ENCODE measurements at regions not wholly inside any gene's neighbourhood (a gene's known extent, or its start where the extent isn't known, plus 50 kb on each side); places are given as distances from the start of the nearest gene placed in this dataset.

- Histone ChIP-seq H3K4me1 (ENCODE audit: insufficient read depth, low read length, poor library complexity, severe bottlenecking) (no peaks in the 10 kb centered on the region), H3K4me2 (ENCODE audit: low read depth, low read length, poor library complexity, severe bottlenecking) (no peak overlapping the region), H3K27me3 (ENCODE audit: insufficient read depth, low read length, poor library complexity, severe bottlenecking) (no peaks in the 10 kb centered on the region), H3K9me3 (ENCODE audit: insufficient read depth, low read depth, low read length) (no peaks in the 10 kb centered on the region), H4K20me1 (ENCODE audit: insufficient read depth, low read length, poor library complexity, severe bottlenecking) (no peaks in the 10 kb centered on the region), H3F3A (ENCODE audit: low read depth) (no peaks in the 10 kb centered on the region), H3K9me2 (replicated peaks; ENCODE audit: low read depth, low read length) (no peaks in the 10 kb centered on the region), H3K4me3 (ENCODE audit: low read length, poor library complexity, severe bottlenecking) (no peak overlapping the region), H2AFZ (ENCODE audit: low read length) (no peak overlapping the region), H3K36me3 (ENCODE audit: insufficient read depth, low read length) (no peaks in the 10 kb centered on the region), H3K79me2 (ENCODE audit: insufficient read depth, low read length) (no peaks in the 10 kb centered on the region), H3K9ac (ENCODE audit: low read depth, low read length, poor library complexity, severe bottlenecking) (no peak overlapping the region)
- TF ChIP-seq CTCF (conservative IDR thresholded peaks at IDR 0.05; ENCODE audit: low read length), result no peak
- no peak for TF ChIP-seq EZH2phosphoT487 (IDR thresholded peaks at IDR 0.05; ENCODE audit: borderline replicate concordance)
Measured at GRCh38 chr1:56333461-56333860, 245.9 kb downstream of the PLPP3 start.

GRCh38 chr1:56331892-56332567 is 247.3 kb downstream of the PLPP3 start:
- no peaks in the 10 kb centered on the region for H3K27me3 ChIP-seq (ENCODE audit: insufficient read depth, low read length, poor library complexity, severe bottlenecking)
- TF ChIP-seq EZH2phosphoT487 (IDR thresholded peaks at IDR 0.05; ENCODE audit: borderline replicate concordance), result no peak
- no peak for TF ChIP-seq CTCF (conservative IDR thresholded peaks at IDR 0.05; ENCODE audit: low read length)
- H3K79me2 ChIP-seq (ENCODE audit: insufficient read depth, low read length), result no peaks in the 10 kb centered on the region
- no peaks in the 10 kb centered on the region for H4K20me1 ChIP-seq (ENCODE audit: insufficient read depth, low read length, poor library complexity, severe bottlenecking)
- no peak overlapping the region for H3K9ac ChIP-seq (ENCODE audit: low read depth, low read length, poor library complexity, severe bottlenecking)
- H3K4me3 ChIP-seq (ENCODE audit: low read length, poor library complexity, severe bottlenecking), result no peak overlapping the region
- no peaks in the 10 kb centered on the region for H3F3A ChIP-seq (ENCODE audit: low read depth)
- H3K9me3 ChIP-seq (ENCODE audit: insufficient read depth, low read depth, low read length), result no peaks in the 10 kb centered on the region
- H3K4me2 ChIP-seq (ENCODE audit: low read depth, low read length, poor library complexity, severe bottlenecking), result no peak overlapping the region
- H3K4me1 ChIP-seq (ENCODE audit: insufficient read depth, low read length, poor library complexity, severe bottlenecking), result no peaks in the 10 kb centered on the region
- H2AFZ ChIP-seq (ENCODE audit: low read length), result no peak overlapping the region
- H3K9me2 ChIP-seq (replicated peaks; ENCODE audit: low read depth, low read length), result no peaks in the 10 kb centered on the region
- H3K36me3 ChIP-seq (ENCODE audit: insufficient read depth, low read length), result no peaks in the 10 kb centered on the region

- no peaks in the 10 kb centered on the region for H3K79me2 ChIP-seq (ENCODE audit: insufficient read depth, low read length)
- no peaks in the 10 kb centered on the region for H3K9me3 ChIP-seq (ENCODE audit: insufficient read depth, low read depth, low read length)
- no peaks in the 10 kb centered on the region for H3K9me2 ChIP-seq (replicated peaks; ENCODE audit: low read depth, low read length)
- TF ChIP-seq CTCF (conservative IDR thresholded peaks at IDR 0.05; ENCODE audit: low read length) (no peak), EZH2phosphoT487 (IDR thresholded peaks at IDR 0.05; ENCODE audit: borderline replicate concordance) (no peak)
- H4K20me1 ChIP-seq (ENCODE audit: insufficient read depth, low read length, poor library complexity, severe bottlenecking), result no peaks in the 10 kb centered on the region
- no peaks in the 10 kb centered on the region for H3K36me3 ChIP-seq (ENCODE audit: insufficient read depth, low read length)
- H3K4me2 ChIP-seq (ENCODE audit: low read depth, low read length, poor library complexity, severe bottlenecking), result no peak overlapping the region
- H2AFZ ChIP-seq (ENCODE audit: low read length), result no peak overlapping the region
- no peaks in the 10 kb centered on the region for H3F3A ChIP-seq (ENCODE audit: low read depth)
- H3K4me3 ChIP-seq (ENCODE audit: low read length, poor library complexity, severe bottlenecking), result no peak overlapping the region
- H3K27me3 ChIP-seq (ENCODE audit: insufficient read depth, low read length, poor library complexity, severe bottlenecking), result no peaks in the 10 kb centered on the region
- H3K4me1 ChIP-seq (ENCODE audit: insufficient read depth, low read length, poor library complexity, severe bottlenecking), result no peaks in the 10 kb centered on the region
- H3K9ac ChIP-seq (ENCODE audit: low read depth, low read length, poor library complexity, severe bottlenecking), result no peak overlapping the region
Measured at GRCh38 chr1:56331207-56331891, 248.0 kb downstream of the PLPP3 start.

Measured in Loucy (cell line).